ENCODE measurements at regions not wholly inside any gene's neighbourhood (a gene's known extent, or its start where the extent isn't known, plus 50 kb on each side); places are given as distances from the start of the nearest gene placed in this dataset.
"Not testable (repeated sequence)": the region's sequence is repeated elsewhere in the genome, so short reads cannot be mapped to it uniquely, and the experiment has no call there.

GRCh38 chr9:129317179-129318011 is 139.3 kb upstream of the IER5L start:
- DNase-seq (ENCODE audit: low read depth in 2 of 2) = no peak

GRCh38 chr9:129316281-129317030 is 138.4 kb upstream of the IER5L start:
- no peak for DNase-seq (ENCODE audit: low read depth in 2 of 2)

GRCh38 chr9:129313331-129313955 is 135.4 kb upstream of the IER5L start:
- DNase-seq (ENCODE audit: low read depth in 2 of 2) = no peak

GRCh38 chr9:129312251-129313122 is 134.4 kb upstream of the IER5L start:
- DNase-seq (ENCODE audit: low read depth in 2 of 2) = no peak

- DNase-seq (ENCODE audit: low read depth in 2 of 2) = no peak
These were observed 133.6 kb upstream of the IER5L start for GRCh38 chr9:129311643-129312042.

- no peak for DNase-seq (ENCODE audit: low read depth in 2 of 2)
These were observed 132.7 kb upstream of the IER5L start for GRCh38 chr9:129310666-129311350.

GRCh38 chr9:129309906-129310305 is 131.8 kb upstream of the IER5L start:
- no peak for DNase-seq (ENCODE audit: low read depth in 2 of 2)

GRCh38 chr9:129309041-129309430 is 131.0 kb upstream of the IER5L start:
- no peak for DNase-seq (ENCODE audit: low read depth in 2 of 2)

- no peak for DNase-seq (ENCODE audit: low read depth in 2 of 2)
These were observed 129.3 kb upstream of the IER5L start for GRCh38 chr9:129307227-129307970.

GRCh38 chr9:129306318-129306973 is 128.4 kb upstream of the IER5L start:
- no peak for DNase-seq (ENCODE audit: low read depth in 2 of 2)

GRCh38 chr9:129305246-129305645 is 127.2 kb upstream of the IER5L start:
- no peak for DNase-seq (ENCODE audit: low read depth in 2 of 2)

GRCh38 chr9:129301941-129302340 is 123.9 kb upstream of the IER5L start:
- no peak for DNase-seq (ENCODE audit: low read depth in 2 of 2)

GRCh38 chr9:129296195-129296594 is 118.1 kb upstream of the IER5L start:
- DNase-seq (ENCODE audit: low read depth in 2 of 2) = not testable (repeated sequence)

- DNase-seq (ENCODE audit: low read depth in 2 of 2) = no peak
These were observed 113.0 kb upstream of the IER5L start for GRCh38 chr9:129291041-129291501.

- no peak for DNase-seq (ENCODE audit: low read depth in 2 of 2)
These were observed 112.5 kb upstream of the IER5L start for GRCh38 chr9:129290606-129291005.

GRCh38 chr9:129289883-129290282 is 111.8 kb upstream of the IER5L start:
- DNase-seq (ENCODE audit: low read depth in 2 of 2) = no peak

GRCh38 chr9:129289131-129289731 is 111.2 kb upstream of the IER5L start:
- DNase-seq (ENCODE audit: low read depth in 2 of 2) = no peak

- no peak for DNase-seq (ENCODE audit: low read depth in 2 of 2)
These were observed 109.7 kb upstream of the IER5L start for GRCh38 chr9:129287619-129288305.

Data from fibroblast of skin of left quadriceps (primary cell).